HEK293T (cell line): ENCODE measurements at regions not wholly inside any gene's neighbourhood (a gene's known extent, or its start where the extent isn't known, plus 50 kb on each side); places are given as distances from the start of the nearest gene placed in this dataset.

ENCODE experiments used
- ARNT ChIP-seq: fragments of 450-650 bp; IDR thresholded peaks from 2 replicates; pipeline ENCODE4 v1.6.1; 2017; ENCODE audit warnings: mild to moderate bottlenecking
- BHLHE40 ChIP-seq: fragments of 450-650 bp; IDR thresholded peaks from 2 replicates; pipeline ENCODE4 v1.6.1; 2016; ENCODE audit warnings: mild to moderate bottlenecking, moderate library complexity, borderline replicate concordance
- ELF4 ChIP-seq: fragments of 450-650 bp; IDR thresholded peaks from 2 replicates; pipeline ENCODE4 v1.6.1; 2017; ENCODE audit warnings: antibody characterized with exemption
- FOXA1 ChIP-seq: fragments of 450-650 bp; IDR thresholded peaks from 2 replicates; pipeline ENCODE4 v1.6.1; 2016; ENCODE audit warnings: mild to moderate bottlenecking
- FOXM1 ChIP-seq: fragments of 450-650 bp; IDR thresholded peaks from 2 replicates; pipeline ENCODE4 v1.6.1; 2017; ENCODE audit warnings: mild to moderate bottlenecking, borderline replicate concordance
- HDGF ChIP-seq: fragments of 450-650 bp; IDR thresholded peaks from 2 replicates; pipeline ENCODE4 v1.6.1; 2017; ENCODE audit warnings: antibody characterized with exemption, borderline replicate concordance
- L3MBTL2 ChIP-seq: fragments of 450-650 bp; conservative IDR thresholded peaks from 2 replicates; pipeline ENCODE4 v1.6.1; 2016; ENCODE audit warnings: mild to moderate bottlenecking
- NFRKB ChIP-seq: fragments of 450-650 bp; IDR thresholded peaks from 2 replicates; pipeline ENCODE4 v1.6.1; 2016; ENCODE audit warnings: mild to moderate bottlenecking, moderate library complexity
- SP1 ChIP-seq: fragments of 450-650 bp; IDR thresholded peaks from 2 replicates; pipeline ENCODE4 v1.6.1; 2017
- SUZ12 ChIP-seq: fragments of 450-650 bp; IDR thresholded peaks from 2 replicates; pipeline ENCODE4 v1.6.1; 2016; ENCODE audit warnings: mild to moderate bottlenecking
- TARDBP ChIP-seq: fragments of 450-650 bp; IDR thresholded peaks from 2 replicates; pipeline ENCODE4 v1.6.1; 2016
- ZNF384 ChIP-seq: fragments of 450-650 bp; IDR thresholded peaks from 2 replicates; pipeline ENCODE4 v1.6.1; 2016
- TF ChIP-seq, protein P1 (sequence below): fragments of 450-650 bp; IDR thresholded peaks from 2 replicates; pipeline ENCODE4 v1.6.1; 2016

DNA sequence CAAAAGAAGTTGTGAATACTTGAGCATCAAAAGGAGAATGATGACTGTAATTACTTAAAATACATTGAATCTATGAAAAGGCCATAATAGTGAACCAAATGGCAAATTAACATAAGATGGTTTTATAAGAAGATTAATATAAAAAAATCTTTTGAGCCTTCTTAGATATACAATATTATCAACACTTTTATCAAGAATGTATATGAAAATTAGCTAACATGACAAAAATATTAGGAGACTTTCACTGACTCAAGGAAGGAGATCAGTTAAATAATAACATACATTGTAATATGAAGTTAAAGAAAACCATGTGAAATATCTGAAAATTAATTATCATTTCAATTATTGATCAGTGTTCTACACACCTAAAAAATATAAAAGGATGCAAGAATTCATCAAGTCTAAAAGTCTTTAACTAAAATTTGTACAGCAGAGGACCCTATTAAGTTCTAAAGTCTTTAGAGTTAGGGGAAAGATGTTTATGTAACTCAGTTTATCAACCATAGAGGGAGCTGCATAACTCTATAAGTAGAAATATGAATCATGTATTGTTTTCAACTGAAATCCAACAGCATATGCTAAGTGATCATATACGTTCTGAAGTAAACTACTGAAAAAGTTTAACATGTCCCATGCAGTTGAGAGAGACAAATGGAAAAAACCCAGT, 756.1 kb upstream of the MIR17HG start:
- TF ChIP-seq ARNT, result no peak
- TF ChIP-seq, protein P1, sequence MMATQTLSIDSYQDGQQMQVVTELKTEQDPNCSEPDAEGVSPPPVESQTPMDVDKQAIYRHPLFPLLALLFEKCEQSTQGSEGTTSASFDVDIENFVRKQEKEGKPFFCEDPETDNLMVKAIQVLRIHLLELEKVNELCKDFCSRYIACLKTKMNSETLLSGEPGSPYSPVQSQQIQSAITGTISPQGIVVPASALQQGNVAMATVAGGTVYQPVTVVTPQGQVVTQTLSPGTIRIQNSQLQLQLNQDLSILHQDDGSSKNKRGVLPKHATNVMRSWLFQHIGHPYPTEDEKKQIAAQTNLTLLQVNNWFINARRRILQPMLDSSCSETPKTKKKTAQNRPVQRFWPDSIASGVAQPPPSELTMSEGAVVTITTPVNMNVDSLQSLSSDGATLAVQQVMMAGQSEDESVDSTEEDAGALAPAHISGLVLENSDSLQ, result no peak
- no peak for TF ChIP-seq L3MBTL2
- TF ChIP-seq SP1, result no peak
- TF ChIP-seq FOXM1, result no peak
- no peak for TF ChIP-seq FOXA1
- no peak for TF ChIP-seq SUZ12
- no peak for TF ChIP-seq ELF4
- TF ChIP-seq BHLHE40, result no peak
- no peak for TF ChIP-seq HDGF
- TF ChIP-seq NFRKB, result no peak
- no peak for TF ChIP-seq TARDBP
- no peak for TF ChIP-seq ZNF384
